Omental fat pad (tissue), 3 donors: ENCODE measurements at regions not wholly inside any gene's neighbourhood (a gene's known extent, or its start where the extent isn't known, plus 50 kb on each side); places are given as distances from the start of the nearest gene placed in this dataset.
"Not testable (repeated sequence)": the region's sequence is repeated elsewhere in the genome, so short reads cannot be mapped to it uniquely, and the experiment has no call there.

Source experiments
- ATAC-seq: fragments of 150-250 bp; one replicate; pipeline ENCODE4 v1.9.1; 2016; ENCODE audit warnings: mild to moderate bottlenecking, moderate library complexity; ENCODE audit not compliant: low FRiP score
- DNase-seq: peaks from one replicate; pipeline ENCODE4 v3.0.0-alpha.2; 2019; ENCODE audit warnings: low spot score
- TF ChIP-seq, protein P1 (sequence below), 3 donors: fragments of 450-650 bp; IDR thresholded peaks; one replicate each; pipeline ENCODE4 v1.5.1; 2016 to 2017; ENCODE audit warnings: antibody characterized with exemption in 3 of 3, mild to moderate bottlenecking in 3 of 3, moderate library complexity in 2 of 3

DNA sequence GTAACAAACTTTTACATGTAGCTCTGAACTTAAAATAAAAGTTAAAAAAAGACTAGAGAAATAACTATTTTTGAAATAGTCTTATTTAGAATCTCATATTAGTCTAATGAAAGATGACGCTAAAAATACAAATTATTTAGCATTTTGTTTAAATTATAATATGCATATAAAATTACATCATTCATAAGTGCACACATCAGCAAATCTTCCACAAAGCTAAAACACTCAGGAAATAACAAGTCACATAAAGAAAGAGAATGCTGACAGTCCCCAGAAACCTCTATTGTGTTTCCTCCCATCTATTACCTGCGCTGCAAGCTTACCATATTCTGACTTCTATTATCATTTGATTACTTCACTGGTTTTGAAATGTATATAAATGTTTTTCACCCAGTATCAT, 986.9 kb upstream of the SEMA6A start:
- TF ChIP-seq, protein P1, sequence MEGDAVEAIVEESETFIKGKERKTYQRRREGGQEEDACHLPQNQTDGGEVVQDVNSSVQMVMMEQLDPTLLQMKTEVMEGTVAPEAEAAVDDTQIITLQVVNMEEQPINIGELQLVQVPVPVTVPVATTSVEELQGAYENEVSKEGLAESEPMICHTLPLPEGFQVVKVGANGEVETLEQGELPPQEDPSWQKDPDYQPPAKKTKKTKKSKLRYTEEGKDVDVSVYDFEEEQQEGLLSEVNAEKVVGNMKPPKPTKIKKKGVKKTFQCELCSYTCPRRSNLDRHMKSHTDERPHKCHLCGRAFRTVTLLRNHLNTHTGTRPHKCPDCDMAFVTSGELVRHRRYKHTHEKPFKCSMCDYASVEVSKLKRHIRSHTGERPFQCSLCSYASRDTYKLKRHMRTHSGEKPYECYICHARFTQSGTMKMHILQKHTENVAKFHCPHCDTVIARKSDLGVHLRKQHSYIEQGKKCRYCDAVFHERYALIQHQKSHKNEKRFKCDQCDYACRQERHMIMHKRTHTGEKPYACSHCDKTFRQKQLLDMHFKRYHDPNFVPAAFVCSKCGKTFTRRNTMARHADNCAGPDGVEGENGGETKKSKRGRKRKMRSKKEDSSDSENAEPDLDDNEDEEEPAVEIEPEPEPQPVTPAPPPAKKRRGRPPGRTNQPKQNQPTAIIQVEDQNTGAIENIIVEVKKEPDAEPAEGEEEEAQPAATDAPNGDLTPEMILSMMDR (IDR thresholded peaks at IDR 0.05): no peak
- no peak for ATAC-seq
- DNase-seq: no peak

DNA sequence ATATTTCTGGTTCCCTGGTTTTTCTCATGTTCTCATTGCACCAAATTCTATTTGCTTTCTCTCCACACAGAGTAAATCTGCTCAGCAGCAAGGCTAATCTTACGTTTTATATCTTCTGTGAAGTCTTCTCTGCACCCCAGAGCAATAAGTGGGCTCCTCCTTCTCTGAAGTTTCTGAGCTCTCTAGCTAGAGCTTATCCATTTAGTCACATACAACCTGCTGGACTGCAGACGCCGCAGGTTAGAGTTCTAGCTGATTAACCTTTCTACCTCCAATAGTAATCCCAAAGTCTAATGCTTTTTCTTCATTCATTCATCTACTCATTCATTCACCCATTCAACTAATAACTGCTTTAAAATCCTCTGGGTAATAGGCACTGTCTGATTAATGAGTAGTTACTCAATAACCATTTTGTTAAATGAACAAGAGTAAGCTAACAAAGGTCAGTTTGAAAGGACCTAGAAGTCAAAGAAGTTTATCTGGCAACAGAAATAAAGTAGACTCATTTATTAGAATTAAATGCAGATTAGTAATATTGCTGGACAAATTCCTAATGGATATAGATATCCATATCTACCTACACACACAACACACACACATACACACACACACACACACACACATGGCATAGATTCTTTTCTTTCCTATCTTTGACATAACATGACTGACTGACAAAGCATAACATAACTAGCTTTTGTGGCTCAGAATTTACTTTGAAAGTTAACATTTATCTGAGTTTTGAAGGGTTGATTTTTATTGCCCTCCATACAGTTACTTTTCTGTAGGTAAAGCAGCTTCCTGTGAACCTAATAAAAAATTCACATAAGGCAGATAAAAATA, 984.6 kb upstream of the SEMA6A start:
- TF ChIP-seq, protein P1 (IDR thresholded peaks at IDR 0.05): no peak
- ATAC-seq (no peak), DNase-seq (no peak)

DNA sequence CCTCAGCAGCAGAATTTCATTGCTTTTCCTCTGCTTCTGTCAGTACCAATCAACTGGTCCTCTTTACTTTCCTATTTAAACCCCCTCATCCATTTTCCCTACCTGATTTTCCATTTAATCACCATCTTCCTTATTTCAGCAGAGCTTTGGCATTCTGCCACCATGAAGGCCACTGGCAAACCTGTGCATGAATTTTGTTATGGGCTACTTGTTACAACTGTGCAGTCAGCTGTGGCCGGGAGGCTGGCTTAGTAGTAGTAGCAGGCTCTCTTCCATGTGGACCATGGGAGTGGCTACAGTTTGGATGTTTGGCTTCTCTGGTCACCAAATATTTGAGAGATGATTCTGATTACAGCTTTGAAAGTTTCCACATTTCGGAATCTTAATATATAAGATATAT, 976.6 kb upstream of the SEMA6A start:
- ATAC-seq (no peak), DNase-seq (no peak)
- TF ChIP-seq, protein P1 (IDR thresholded peaks at IDR 0.05): no peak

DNA sequence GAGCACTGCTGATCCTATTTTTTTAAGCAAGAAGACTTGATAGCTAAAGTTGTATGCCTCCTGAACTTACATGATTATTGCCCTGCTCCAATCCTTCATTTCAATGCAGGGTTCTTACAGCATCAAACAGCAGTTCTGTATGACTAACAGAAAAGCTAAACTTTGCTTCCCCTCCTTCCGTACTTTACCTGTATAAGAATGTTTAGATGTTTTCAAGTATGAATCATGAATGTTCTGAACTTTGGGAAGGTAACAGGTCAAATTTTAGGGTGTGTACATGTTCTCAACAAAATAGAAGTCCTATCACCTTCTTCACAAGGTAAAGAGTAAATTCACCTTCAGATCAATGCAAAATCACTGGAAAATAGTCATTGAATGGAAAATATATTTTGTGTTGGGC, 972.6 kb upstream of the SEMA6A start:
- ATAC-seq: no peak
- TF ChIP-seq, protein P1 (IDR thresholded peaks at IDR 0.05): no peak
- DNase-seq: no peak

DNA sequence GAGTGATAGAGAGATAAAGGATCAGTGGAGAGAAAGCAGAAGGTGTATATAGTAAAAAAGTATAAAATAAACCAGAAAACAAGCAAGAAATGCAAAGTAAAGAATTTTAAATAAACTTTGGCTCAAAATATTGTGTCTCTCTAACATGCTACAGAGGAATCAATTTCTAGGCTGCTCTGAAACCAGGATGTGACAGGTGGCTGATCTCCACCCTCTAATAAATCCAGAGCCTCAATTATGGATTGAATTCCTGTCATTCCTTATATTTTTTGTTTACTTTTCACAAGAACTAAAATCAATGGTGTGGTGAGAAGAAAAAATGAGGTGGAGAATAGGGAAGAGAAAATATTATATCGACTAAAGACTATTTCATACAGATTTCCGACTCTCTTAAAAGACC, 965.1 kb upstream of the SEMA6A start:
- ATAC-seq: no peak

DNA sequence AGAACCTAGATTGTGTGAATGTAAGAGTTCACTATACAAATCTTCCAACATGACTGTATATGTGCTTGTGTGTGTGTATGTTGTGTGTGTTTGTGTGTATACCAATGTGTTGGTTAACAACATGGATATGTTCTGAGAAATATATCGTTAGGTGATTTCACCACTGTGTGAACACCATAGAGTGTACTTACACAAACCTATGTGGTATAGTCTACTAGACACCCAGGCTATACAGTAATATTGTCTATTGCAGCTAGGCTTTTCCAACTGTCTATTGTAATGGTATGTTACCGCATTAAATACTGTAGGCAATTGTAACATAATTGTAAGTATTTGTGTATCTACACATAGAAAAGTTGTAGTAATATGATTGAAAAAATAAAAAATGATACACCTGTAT, 959.2 kb upstream of the SEMA6A start:
- TF ChIP-seq, protein P1 (IDR thresholded peaks at IDR 0.05): no peak
- DNase-seq (no peak), ATAC-seq (no peak)

More for the DNA sequence above, 965.1 kb upstream of the SEMA6A start:
- DNase-seq: no peak
- TF ChIP-seq, protein P1 (IDR thresholded peaks at IDR 0.05): no peak

DNA sequence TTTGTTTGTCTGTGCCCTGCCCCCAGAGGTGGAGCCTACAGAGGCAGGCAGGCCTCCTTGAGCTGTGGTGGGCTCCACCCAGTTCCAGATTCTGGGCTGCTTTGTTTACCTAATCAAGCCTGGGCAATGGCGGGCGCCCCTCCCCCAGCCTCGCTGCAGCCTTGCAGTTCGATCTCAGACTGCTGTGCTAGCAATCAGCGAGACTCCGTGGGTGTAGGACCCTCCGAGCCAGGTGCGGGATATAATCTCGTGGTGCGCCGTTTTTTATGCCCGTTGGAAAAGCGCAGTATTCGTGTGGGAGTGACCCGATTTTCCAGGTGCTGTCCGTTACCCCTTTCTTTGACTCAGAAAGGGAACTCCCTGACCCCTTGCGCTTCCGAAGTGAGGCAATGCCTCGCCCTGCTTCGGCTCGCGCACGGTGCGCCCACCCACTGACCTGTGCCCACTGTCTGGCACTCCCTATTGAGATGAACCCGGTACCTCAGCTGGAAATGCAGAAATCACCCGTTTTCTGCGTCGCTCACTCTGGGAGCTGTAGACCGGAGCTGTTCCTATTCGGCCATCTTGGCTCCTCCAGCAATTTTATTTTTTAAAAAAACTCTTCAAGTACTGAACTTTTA, 958.5 kb upstream of the SEMA6A start:
- DNase-seq, ATAC-seq: not testable (repeated sequence)
